ENCODE measurements at regions not wholly inside any gene's neighbourhood (a gene's known extent, or its start where the extent isn't known, plus 50 kb on each side); places are given as distances from the start of the nearest gene placed in this dataset.

- intact Hi-C loops (cut with micrococcal nuclease; ENCODE audit: unreplicated experiment) (no loop called here), in situ Hi-C loops (cut with HindIII; ENCODE audit: low pct_unique_long_range_greater_than_20kb, low sequenced_read_pairs) (no loop called here)
- ATAC-seq (no peak), DNase-seq (ENCODE audit: low read depth, low spot score) (no peak)
- Histone ChIP-seq H3K27ac (ENCODE audit: low read length) (no peak overlapping the region), H3K4me3 (ENCODE audit: low read depth in 2 of 2, low read length in 2 of 2) (no peak overlapping the region), H3K9me3 (ENCODE audit: control insufficient read depth, insufficient read depth, low read depth, low read length) (no peaks in the 10 kb centered on the region), H3K27me3 (ENCODE audit: control insufficient read depth, insufficient read depth, low read length) (no peaks in the 10 kb centered on the region), H3K4me1 (ENCODE audit: control insufficient read depth, insufficient read depth, low read length) (no peaks in the 10 kb centered on the region), H3K36me3 (ENCODE audit: control insufficient read depth, insufficient read depth, low read length) (no peaks in the 10 kb centered on the region)
- ChIA-PET CTCF (no interaction called here), POLR2A (no interaction called here)
- TF ChIP-seq SIN3A (IDR thresholded peaks at IDR 0.05; ENCODE audit: borderline replicate concordance, insufficient read depth, low read depth, low read length) = no peak
- no peak for TF ChIP-seq REST (IDR thresholded peaks at IDR 0.05; ENCODE audit: insufficient read depth in 1 of 2, low read depth in 2 of 2, low read length in 1 of 2)
- no TSS peak for BruUV-seq (replicated peaks)
Measured at GRCh38 chr6:21981235-21981833, 315.5 kb downstream of the PRL start.

GRCh38 chr6:21984135-21984534 is 312.7 kb downstream of the PRL start:
- Histone ChIP-seq H3K4me1 (ENCODE audit: control insufficient read depth, insufficient read depth, low read length) (peaks cover 4% of the 10 kb centered on the region; the same call in 1 of the 2 replicates), H3K36me3 (ENCODE audit: control insufficient read depth, insufficient read depth, low read length) (no peaks in the 10 kb centered on the region), H3K4me3 (ENCODE audit: low read depth in 2 of 2, low read length in 2 of 2) (no peak overlapping the region), H3K27me3 (ENCODE audit: control insufficient read depth, insufficient read depth, low read length) (no peaks in the 10 kb centered on the region), H3K27ac (ENCODE audit: low read length) (no peak overlapping the region), H3K9me3 (ENCODE audit: control insufficient read depth, insufficient read depth, low read depth, low read length) (no peaks in the 10 kb centered on the region)
- ChIA-PET POLR2A (no interaction called here), CTCF (interaction anchor here (0.5 kb wide), 1 partner anchor 319 kb away, joined by 3 read pairs; no protein-coding TSS in a partner anchor)
- ATAC-seq (no peak), DNase-seq (ENCODE audit: low read depth, low spot score) (no peak)
- TF ChIP-seq POLR2AphosphoS5 (IDR thresholded peaks at IDR 0.05; ENCODE audit: low read depth, low read length) = no peak
- TF ChIP-seq TCF7L2 (IDR thresholded peaks at IDR 0.05; ENCODE audit: low read depth, low read length) = no peak
- TF ChIP-seq CTCF (IDR thresholded peaks at IDR 0.05) = no peak
- no peak for TF ChIP-seq SIN3A (IDR thresholded peaks at IDR 0.05; ENCODE audit: borderline replicate concordance, insufficient read depth, low read depth, low read length)
- no peak for TF ChIP-seq REST (IDR thresholded peaks at IDR 0.05; ENCODE audit: insufficient read depth in 1 of 2, low read depth in 2 of 2, low read length in 1 of 2)
- in situ Hi-C loops (cut with HindIII; ENCODE audit: low pct_unique_long_range_greater_than_20kb, low sequenced_read_pairs) = no loop called here
- intact Hi-C loops (cut with micrococcal nuclease; ENCODE audit: unreplicated experiment) = no loop called here
- no TSS peak for BruUV-seq (replicated peaks)
